Limb (tissue), 2 donors: ENCODE measurements at regions not wholly inside any gene's neighbourhood (a gene's known extent, or its start where the extent isn't known, plus 50 kb on each side); places are given as distances from the start of the nearest gene placed in this dataset.

ENCODE experiments used
- DNase-seq, 2 donors: peaks; one replicate each; pipeline ENCODE4 v3.0.0-alpha.2; 2016; ENCODE audit errors: extremely low spot score in 2 of 2

DNA sequence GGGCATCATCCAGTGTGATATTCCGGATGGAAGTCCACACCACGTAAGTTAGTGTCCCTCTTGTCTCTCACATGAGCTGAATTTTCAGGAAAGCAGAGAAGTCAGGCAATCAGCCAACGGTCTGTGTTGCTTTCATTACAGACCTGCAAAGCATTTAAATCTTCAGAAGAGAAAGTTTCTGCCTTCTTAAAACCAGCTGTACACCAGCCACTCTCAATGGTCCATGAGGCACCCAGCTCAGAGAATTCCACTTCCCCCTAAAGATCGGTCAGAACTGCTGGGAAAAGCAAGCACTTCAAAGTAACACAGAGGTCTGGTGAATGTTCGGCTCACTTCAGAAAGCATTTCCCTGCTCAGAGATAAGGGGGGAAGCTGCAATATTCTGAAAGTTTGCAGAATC lies 903.7 kb downstream of the EPHA3 start:
- no peak for DNase-seq

DNA sequence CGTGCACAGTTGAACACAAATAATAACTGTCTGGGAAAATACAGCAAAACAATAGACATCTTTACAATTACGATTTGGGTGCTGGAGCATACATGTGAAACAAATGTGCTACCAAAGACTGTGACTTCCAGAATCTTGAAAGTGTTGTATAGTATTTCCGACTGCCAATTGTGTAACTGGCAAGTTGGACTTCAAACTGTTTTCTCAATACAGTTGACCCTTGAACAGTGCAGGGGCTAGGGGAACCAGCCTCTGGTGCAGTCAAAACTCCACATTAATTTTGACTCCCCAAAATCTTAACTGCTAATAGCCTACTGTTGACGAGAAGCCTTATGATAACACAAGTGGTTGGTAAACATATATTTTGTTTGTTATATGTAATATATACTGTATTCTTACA lies 904.2 kb downstream of the EPHA3 start:
- DNase-seq: no peak

DNA sequence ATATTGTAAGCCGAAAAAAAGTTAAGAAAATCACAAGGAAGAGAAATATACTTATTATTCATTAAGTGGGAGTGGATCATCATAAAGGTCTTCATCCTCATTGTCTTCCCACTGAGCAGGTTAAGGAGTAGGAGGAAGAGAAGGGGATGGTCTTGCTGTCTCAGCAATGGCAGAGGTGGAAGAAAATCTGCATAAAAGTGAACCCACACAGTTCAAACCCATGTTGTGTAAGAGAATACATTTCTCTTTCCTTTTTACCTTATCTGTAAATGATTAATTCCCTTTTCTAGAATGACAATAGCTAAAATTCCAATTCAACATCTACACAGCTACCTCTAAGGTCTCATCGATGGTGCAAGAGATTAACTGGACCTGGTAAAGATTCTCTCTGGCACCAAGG lies 904.6 kb downstream of the EPHA3 start:
- no peak for DNase-seq

GRCh38 chr3:90015688-90016356 lies 908.4 kb downstream of the EPHA3 start:
- no peak for DNase-seq

DNA sequence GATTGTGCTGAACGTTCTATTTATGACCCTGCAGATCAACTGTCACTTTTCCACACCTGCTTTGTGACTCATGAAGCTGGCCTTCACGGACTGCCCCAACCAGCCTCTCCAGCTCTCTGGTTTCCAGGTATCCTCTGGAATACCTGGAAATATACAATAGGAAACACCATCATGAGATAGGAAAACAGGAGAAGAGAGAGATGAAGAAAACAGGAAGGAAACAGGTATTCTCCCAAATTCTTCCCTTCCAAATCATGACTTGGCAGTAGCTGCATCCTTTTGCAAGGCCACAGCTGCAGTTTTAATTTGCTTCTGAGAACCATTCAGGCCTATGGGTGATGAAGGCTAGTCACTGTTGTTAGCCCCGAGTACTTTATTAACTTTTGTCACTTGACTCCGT lies 909.1 kb downstream of the EPHA3 start:
- DNase-seq: no peak

GRCh38 chr3:90018779-90019178 lies 911.4 kb downstream of the EPHA3 start:
- DNase-seq: no peak

DNA sequence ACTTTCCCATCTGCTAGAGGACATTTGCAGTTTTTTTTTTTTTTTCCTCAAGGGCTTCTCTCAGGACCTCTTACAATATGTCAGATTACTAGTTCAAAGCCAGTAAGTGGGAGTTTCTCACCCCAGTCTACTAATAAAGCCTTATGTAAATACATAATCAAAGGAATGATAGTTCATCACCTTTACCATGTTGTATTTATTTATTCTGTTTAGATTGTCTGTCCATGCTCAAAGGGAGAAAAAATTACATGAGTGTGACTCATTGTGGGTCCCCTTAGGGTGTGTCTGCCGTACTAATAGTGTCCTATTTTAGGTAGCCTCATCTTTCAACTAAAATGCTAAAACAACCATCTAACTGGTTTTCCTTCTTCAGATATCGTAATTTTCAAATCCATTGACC lies 917.6 kb downstream of the EPHA3 start:
- DNase-seq: no peak

- DNase-seq: no peak
Observed at GRCh38 chr3:90026406-90026805, 919.0 kb downstream of the EPHA3 start.

- DNase-seq: no peak
Observed at GRCh38 chr3:90031121-90031520, 923.7 kb downstream of the EPHA3 start.

DNA sequence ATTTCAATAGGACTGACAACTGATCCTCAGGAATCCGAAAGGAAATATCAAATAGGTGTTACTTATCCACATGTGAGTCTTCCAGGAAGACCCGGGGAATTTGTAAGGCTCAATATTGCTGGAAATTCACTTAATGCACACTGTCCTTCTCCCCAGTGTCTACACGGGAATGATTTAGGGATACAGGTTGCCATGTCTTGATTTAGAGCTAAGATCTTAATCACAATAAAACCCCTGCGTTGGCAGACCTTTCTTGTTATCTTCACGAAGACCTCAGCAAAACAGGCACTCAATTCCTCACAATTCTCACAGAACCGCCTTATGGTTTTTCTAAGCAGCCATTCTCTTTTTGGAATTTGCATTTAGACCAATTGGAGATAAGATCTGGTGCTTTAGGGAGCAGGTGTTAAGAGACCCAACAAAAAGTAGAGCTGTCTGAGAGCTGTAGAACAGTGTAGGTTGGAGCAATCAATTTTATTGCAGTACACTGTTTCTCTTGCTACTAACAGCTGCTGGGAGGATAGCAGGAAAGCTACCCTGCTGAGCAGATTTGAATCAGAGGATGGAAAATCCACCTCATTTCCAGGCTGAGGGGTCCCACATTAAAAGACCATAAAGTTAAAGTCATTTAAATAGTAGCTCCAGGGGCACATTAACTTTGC lies 925.7 kb downstream of the EPHA3 start:
- DNase-seq: no peak

DNA sequence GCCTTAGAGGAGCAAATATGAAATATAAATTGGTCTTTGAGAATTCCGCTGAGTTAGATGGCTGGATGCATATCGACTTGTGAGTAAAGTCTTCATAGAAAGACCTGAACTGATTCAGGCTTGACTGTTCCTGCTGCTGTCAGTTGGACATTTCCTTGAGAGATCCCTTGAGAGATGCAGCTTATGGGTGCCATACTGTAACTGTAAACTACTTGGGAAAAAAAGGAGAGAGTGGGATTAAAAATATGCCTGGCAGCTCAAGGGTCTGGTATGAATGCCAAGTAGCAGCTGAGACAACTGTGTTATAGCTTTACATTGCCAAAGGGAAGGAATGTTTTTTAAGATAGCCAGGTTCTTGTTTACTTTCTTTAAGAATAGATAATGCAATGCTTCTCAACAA lies 926.6 kb downstream of the EPHA3 start:
- DNase-seq: no peak

GRCh38 chr3:90035643-90036042 lies 928.2 kb downstream of the EPHA3 start:
- no peak for DNase-seq

GRCh38 chr3:90036939-90037469 lies 929.6 kb downstream of the EPHA3 start:
- DNase-seq: no peak

- no peak for DNase-seq
Observed at GRCh38 chr3:90039994-90040393, 932.6 kb downstream of the EPHA3 start.

GRCh38 chr3:90040554-90040953 lies 933.1 kb downstream of the EPHA3 start:
- DNase-seq: no peak

GRCh38 chr3:90041995-90042394 lies 934.6 kb downstream of the EPHA3 start:
- DNase-seq: no peak

GRCh38 chr3:90043287-90043686 lies 935.9 kb downstream of the EPHA3 start:
- no peak for DNase-seq

DNA sequence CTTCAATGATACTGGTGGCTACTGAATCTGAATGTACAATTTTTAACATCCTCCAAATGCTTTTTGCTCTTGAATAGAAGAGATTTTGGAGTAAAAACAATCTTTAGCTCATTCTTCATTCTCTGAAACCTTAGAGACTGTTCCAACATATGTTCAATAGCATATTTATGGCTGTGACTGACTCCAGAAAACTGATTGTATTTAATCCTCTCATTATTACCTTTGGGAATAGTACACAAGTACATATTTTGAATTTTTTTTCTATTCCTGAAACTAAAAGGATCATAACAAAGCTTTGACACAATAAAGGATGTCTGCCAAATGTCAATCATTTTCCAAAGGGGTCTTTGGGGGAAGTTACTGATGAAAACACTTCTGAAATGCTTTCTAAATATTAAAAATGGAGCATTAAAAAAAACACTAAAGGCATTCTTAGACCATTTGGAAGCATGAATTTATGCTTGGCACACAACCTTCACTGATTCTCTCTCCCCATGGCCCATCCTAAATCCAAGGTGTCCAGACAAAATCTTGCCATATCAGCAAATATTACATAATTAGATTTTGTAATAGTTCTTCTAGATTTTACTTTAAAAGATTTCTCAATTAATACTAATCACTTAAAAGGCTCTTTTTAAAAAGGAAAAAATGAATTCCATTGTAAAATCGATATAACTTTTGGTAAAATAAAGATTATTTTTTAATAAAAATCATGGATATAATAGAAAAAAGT lies 936.8 kb downstream of the EPHA3 start:
- no peak for DNase-seq

- peak in 1 of 2 donors; percentile 31 for DNase-seq
Observed at GRCh38 chr3:90052425-90052950, 945.1 kb downstream of the EPHA3 start.

- DNase-seq: peak in 1 of 2 donors; percentile 27
Observed at GRCh38 chr3:90054311-90054710, 946.9 kb downstream of the EPHA3 start.

DNA sequence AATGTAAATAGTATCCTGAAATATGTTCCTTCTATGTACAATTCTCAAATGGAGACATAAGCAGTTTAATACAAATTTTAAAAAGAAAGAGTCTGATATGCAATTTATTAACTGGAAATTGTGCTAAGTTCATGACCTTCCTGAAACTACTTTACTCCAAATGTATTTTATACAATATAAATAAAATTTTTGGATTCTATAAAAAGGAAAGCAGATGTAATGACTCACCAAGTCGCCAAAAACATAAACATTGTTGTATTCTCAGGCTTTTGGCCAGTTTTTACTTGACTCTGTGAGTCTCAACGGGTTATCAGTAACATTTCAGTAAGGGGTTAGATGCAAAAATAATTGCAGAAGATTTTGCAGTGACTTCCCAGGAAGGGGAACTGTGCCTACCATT lies 948.2 kb downstream of the EPHA3 start:
- DNase-seq: peak in 1 of 2 donors; percentile 76
